ENCODE measurements at regions not wholly inside any gene's neighbourhood (a gene's known extent, or its start where the extent isn't known, plus 50 kb on each side); places are given as distances from the start of the nearest gene placed in this dataset.

DNA sequence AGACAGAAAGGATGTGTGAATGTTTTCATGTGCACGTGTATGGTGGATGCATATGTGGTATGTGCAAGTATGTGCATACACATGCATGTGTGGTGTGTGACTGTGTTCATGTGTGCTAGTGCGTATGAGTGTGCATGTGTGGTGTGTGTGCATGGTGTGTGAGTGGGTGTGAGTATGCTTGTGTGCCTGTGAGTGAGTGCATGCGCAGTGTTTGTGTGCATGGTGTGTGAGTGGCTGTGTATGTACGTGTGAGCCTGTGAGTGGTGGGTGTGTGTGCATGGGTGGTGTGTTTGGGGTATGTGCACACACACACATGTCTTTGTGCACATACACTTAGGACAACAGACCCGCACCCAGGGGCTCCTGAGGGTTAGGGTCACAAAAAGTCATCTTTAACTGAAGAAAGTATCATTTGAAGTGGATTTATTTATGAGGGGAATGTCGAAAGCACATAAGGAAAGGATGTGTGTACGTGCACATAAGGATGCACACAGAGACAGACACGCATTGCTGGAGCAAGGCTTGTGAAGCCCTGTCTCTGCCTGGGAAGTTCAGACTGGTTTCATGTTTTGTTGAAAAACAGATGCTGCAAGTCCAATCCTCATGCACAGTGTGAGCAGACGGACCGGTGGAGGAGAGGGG, 237.0 kb downstream of the SYK start:
- H3K4me2 ChIP-seq (replicated peaks; ENCODE audit: low read depth, low read length, poor library complexity, severe bottlenecking), result no peak overlapping the region
- ATAC-seq (ENCODE audit: low read depth), result no peak
- Mint-ChIP-seq H3K27me3 (peaks cover 12% of the 10 kb centered on the region), H3K4me1 (peaks cover 32% of the 10 kb centered on the region), H3K27ac (no peak overlapping the region), H3K9me3 (ENCODE audit: insufficient read depth) (no peaks in the 10 kb centered on the region), H3K4me3 (no peak overlapping the region)
- H3K27me3 ChIP-seq (replicated peaks in 1 of 4; ENCODE audit: control extremely low read depth in 1 of 4, control insufficient read depth in 3 of 4, insufficient read depth in 4 of 4, low read length in 3 of 4), result peaks cover 0 to 16% (median 2%) of the 10 kb centered on the region in 4 experiments
- TF ChIP-seq, protein P1, sequence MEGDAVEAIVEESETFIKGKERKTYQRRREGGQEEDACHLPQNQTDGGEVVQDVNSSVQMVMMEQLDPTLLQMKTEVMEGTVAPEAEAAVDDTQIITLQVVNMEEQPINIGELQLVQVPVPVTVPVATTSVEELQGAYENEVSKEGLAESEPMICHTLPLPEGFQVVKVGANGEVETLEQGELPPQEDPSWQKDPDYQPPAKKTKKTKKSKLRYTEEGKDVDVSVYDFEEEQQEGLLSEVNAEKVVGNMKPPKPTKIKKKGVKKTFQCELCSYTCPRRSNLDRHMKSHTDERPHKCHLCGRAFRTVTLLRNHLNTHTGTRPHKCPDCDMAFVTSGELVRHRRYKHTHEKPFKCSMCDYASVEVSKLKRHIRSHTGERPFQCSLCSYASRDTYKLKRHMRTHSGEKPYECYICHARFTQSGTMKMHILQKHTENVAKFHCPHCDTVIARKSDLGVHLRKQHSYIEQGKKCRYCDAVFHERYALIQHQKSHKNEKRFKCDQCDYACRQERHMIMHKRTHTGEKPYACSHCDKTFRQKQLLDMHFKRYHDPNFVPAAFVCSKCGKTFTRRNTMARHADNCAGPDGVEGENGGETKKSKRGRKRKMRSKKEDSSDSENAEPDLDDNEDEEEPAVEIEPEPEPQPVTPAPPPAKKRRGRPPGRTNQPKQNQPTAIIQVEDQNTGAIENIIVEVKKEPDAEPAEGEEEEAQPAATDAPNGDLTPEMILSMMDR (IDR thresholded peaks at IDR 0.05), result no peak
- TF ChIP-seq EZH2 (IDR thresholded peaks at IDR 0.05; ENCODE audit: borderline replicate concordance, insufficient read depth, low read depth, low read length, poor library complexity, severe bottlenecking), result no peak
- H4K20me1 ChIP-seq (ENCODE audit: control insufficient read depth, insufficient read depth, low read length, poor library complexity, severe bottlenecking), result no peaks in the 10 kb centered on the region
- POLR2A ChIA-PET, result no interaction called here
- H3K36me3 ChIP-seq (replicated peaks in 1 of 2; ENCODE audit: control extremely low read depth in 1 of 2, control insufficient read depth in 1 of 2, extremely low read depth in 1 of 2, insufficient read depth in 2 of 2, low read length in 1 of 2), result no peaks in the 10 kb centered on the region
- H3K9ac ChIP-seq (ENCODE audit: low read length), result no peak overlapping the region
- CTCF ChIA-PET, result interaction anchor here (6.3 kb wide), 1 partner anchor 387 kb away, joined by 80 read pairs; the partner anchor contains the start of gene NFIL3
- intact Hi-C loops (cut with micrococcal nuclease), result no loop called here
- peaks cover 16 to 34% of the 10 kb centered on the region in 2 donors for H3K4me1 ChIP-seq (ENCODE audit: control insufficient read depth in 2 of 2, insufficient read depth in 2 of 2, low read length in 2 of 2)
- H3K79me2 ChIP-seq (ENCODE audit: control insufficient read depth, insufficient read depth, low read length), result no peaks in the 10 kb centered on the region
- DNase-seq, result no peak
- no peak overlapping the region for H3K27ac ChIP-seq (ENCODE audit: low read length in 2 of 2)
- H2AFZ ChIP-seq (ENCODE audit: insufficient read depth, low read depth, low read length, poor library complexity, severe bottlenecking), result no peak overlapping the region
- no peak overlapping the region for H3K4me3 ChIP-seq (ENCODE audit: control extremely low read depth in 1 of 5, extremely low read depth in 1 of 5, insufficient read depth in 1 of 5, low read depth in 2 of 5, low read length in 4 of 5)
- 91% methylated on average over 8 of the region's 10 CpGs for WGBS (ENCODE audit: insufficient coverage)
- H3K9me3 ChIP-seq (ENCODE audit: control extremely low read depth in 1 of 3, control insufficient read depth in 2 of 3, insufficient read depth in 1 of 3, low read length in 2 of 3), result no peaks in the 10 kb centered on the region

DNA sequence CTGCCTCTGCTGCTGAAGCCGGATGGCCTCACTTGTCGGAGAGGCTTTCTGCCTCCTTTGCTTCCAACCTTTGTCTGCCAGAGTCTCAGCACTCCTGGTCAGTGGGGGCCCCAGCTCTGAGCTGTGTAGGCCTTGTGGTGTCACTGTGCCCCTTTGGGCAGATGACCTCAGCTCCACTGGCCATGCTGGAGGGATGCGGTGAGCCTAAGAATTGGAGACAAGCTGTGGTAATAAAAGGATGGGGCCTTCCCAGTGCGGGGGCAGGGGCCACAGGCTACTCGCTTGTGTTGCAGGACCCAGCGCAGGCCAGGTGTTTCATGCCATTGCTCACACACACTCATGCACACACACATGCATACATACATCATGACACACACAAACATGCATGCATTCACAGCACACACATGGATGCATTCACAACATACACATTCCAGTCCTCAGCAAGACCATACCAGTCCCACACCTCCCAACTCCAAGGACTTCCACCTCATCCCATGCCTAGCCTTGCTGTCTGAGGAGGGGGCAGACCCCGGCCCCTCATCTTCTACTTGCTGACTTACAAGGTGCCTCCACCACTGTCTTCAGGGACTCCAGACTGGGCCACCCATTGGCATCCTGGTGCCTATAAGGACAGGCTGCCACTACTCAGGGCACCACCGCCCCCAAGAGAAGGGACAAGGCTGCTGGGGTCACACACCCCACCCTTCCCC, 237.7 kb downstream of the SYK start:
- Histone ChIP-seq H3K4me1 (ENCODE audit: control insufficient read depth in 2 of 2, insufficient read depth in 2 of 2, low read length in 2 of 2) (peaks cover 16 to 31% of the 10 kb centered on the region in 2 donors), H3K9me3 (ENCODE audit: control extremely low read depth in 1 of 3, control insufficient read depth in 2 of 3, insufficient read depth in 1 of 3, low read length in 2 of 3) (no peaks in the 10 kb centered on the region), H3K27ac (ENCODE audit: low read length in 2 of 2) (no peak overlapping the region), H3K79me2 (ENCODE audit: control insufficient read depth, insufficient read depth, low read length) (no peaks in the 10 kb centered on the region), H3K36me3 (replicated peaks in 1 of 2; ENCODE audit: control extremely low read depth in 1 of 2, control insufficient read depth in 1 of 2, extremely low read depth in 1 of 2, insufficient read depth in 2 of 2, low read length in 1 of 2) (no peaks in the 10 kb centered on the region), H3K9ac (ENCODE audit: low read length) (no peak overlapping the region), H3K4me3 (ENCODE audit: control extremely low read depth in 1 of 5, extremely low read depth in 1 of 5, insufficient read depth in 1 of 5, low read depth in 2 of 5, low read length in 4 of 5) (no peak overlapping the region), H3K27me3 (replicated peaks in 1 of 4; ENCODE audit: control extremely low read depth in 1 of 4, control insufficient read depth in 3 of 4, insufficient read depth in 4 of 4, low read length in 3 of 4) (peaks cover 0 to 16% (median 2%) of the 10 kb centered on the region in 4 experiments), H3K4me2 (replicated peaks; ENCODE audit: low read depth, low read length, poor library complexity, severe bottlenecking) (no peak overlapping the region), H4K20me1 (ENCODE audit: control insufficient read depth, insufficient read depth, low read length, poor library complexity, severe bottlenecking) (no peaks in the 10 kb centered on the region), H2AFZ (ENCODE audit: insufficient read depth, low read depth, low read length, poor library complexity, severe bottlenecking) (no peak overlapping the region)
- intact Hi-C loops (cut with micrococcal nuclease), result no loop called here
- Mint-ChIP-seq H3K4me1 (peaks cover 32% of the 10 kb centered on the region), H3K27me3 (peaks cover 19% of the 10 kb centered on the region), H3K4me3 (no peak overlapping the region), H3K9me3 (ENCODE audit: insufficient read depth) (no peaks in the 10 kb centered on the region), H3K27ac (no peak overlapping the region)
- TF ChIP-seq, protein P1 (IDR thresholded peaks at IDR 0.05), result no peak
- no peak for TF ChIP-seq EZH2 (IDR thresholded peaks at IDR 0.05; ENCODE audit: borderline replicate concordance, insufficient read depth, low read depth, low read length, poor library complexity, severe bottlenecking)
- DNase-seq, result no peak
- CTCF ChIA-PET, result no interaction called here
- POLR2A ChIA-PET, result no interaction called here
- WGBS (ENCODE audit: insufficient coverage), result 95% methylated on average over 7 of the region's 8 CpGs
- ATAC-seq (ENCODE audit: low read depth), result no peak
